ENCODE measurements at regions not wholly inside any gene's neighbourhood (a gene's known extent, or its start where the extent isn't known, plus 50 kb on each side); places are given as distances from the start of the nearest gene placed in this dataset.
"Not testable (repeated sequence)": the region's sequence is repeated elsewhere in the genome, so short reads cannot be mapped to it uniquely, and the experiment has no call there.

DNA sequence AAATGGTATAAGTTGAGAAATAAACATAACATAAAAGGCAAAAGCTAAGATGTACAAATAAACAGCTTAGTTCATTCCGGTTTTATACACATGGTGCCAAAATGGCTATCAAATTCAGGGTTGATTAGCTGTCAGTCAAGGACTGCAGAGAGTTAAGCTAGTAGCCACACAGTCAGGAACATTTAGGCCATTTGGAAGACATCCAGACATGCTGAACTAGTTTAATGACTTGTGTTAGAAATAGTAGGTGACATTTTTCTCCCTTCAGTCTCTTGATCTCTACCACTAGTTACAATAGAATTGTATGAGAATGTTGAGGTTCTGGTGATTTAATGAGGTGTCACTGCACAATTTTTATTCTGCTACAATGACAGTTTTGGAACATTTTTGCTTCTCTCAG, 394.4 kb upstream of the SPHKAP start:
- no peaks in the 10 kb centered on the region for H3K4me1 ChIP-seq (replicated peaks in 1 of 2)
- 0 to 100% (median 76%) methylated on average over 1 of the region's 1 CpG; no CpG with 5 or more reads in 2 of the 10 experiments for WGBS, 10 experiments
- H3K27ac ChIP-seq: no peak overlapping the region
- no peak for ATAC-seq (replicated peaks in 6 of 8)
- in situ Hi-C loops (cut with MboI; ENCODE audit: low pct_unique_long_range_greater_than_20kb in 2 of 9, low sequenced_read_pairs in 9 of 9, unreplicated experiment in 9 of 9): no loop called here
- no peak overlapping the region for H3K4me3 ChIP-seq

DNA sequence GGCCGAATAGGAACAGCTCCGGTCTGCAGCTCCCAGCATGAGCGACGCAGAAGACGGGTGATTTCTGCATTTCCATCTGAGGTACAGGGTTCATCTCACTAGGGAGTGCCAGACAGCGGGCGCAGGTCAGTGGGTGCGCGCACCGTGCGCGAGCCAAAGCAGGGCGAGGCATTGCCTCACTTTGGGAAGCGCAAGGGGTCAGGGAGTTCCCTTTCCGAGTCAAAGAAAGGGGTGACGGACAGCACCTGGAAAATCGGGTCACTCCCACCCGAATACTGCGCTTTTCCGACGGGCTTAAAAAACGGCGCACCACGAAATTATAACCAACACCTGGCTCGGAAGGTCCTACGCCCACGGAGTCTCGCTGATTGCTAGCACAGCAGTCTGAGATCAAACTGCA, 386.8 kb upstream of the SPHKAP start:
- WGBS, 10 experiments: 69 to 98% (median 79%) methylated on average over 1 to 9 of the region's 28 CpGs; no CpG with 5 or more reads in 4 of the 10 experiments
- H3K27ac ChIP-seq; in situ Hi-C loops (cut with MboI; ENCODE audit: low pct_unique_long_range_greater_than_20kb in 2 of 9, low sequenced_read_pairs in 9 of 9, unreplicated experiment in 9 of 9); ATAC-seq (replicated peaks in 6 of 8); H3K4me1 ChIP-seq (replicated peaks in 1 of 2); H3K4me3 ChIP-seq: not testable (repeated sequence)

- in situ Hi-C loops (cut with MboI; ENCODE audit: low pct_unique_long_range_greater_than_20kb in 2 of 9, low sequenced_read_pairs in 9 of 9, unreplicated experiment in 9 of 9): no loop called here
- H3K4me1 ChIP-seq (replicated peaks in 1 of 2): no peaks in the 10 kb centered on the region
- H3K4me3 ChIP-seq: no peak overlapping the region
- WGBS, 10 experiments: 28 to 92% (median 77%) methylated on average over 3 to 6 of the region's 6 CpGs; no CpG with 5 or more reads in 3 of the 10 experiments
- no peak for ATAC-seq (replicated peaks in 6 of 8)
- no peak overlapping the region for H3K27ac ChIP-seq
These were observed 380.3 kb upstream of the SPHKAP start for GRCh38 chr2:228561816-228562215.

- in situ Hi-C loops (cut with MboI; ENCODE audit: low pct_unique_long_range_greater_than_20kb in 2 of 9, low sequenced_read_pairs in 9 of 9, unreplicated experiment in 9 of 9): no loop called here
- H3K4me1 ChIP-seq (replicated peaks in 1 of 2): no peaks in the 10 kb centered on the region
- no peak for ATAC-seq (replicated peaks in 6 of 8)
- 87 to 100% (median 100%) methylated on average over 1 to 3 of the region's 3 CpGs; no CpG with 5 or more reads in 1 of the 10 experiments for whole genome bisulfite sequencing, 10 experiments
- H3K4me3 ChIP-seq: no peak overlapping the region
- no peak overlapping the region for H3K27ac ChIP-seq
These were observed 378.4 kb upstream of the SPHKAP start for GRCh38 chr2:228559774-228560415.

DNA sequence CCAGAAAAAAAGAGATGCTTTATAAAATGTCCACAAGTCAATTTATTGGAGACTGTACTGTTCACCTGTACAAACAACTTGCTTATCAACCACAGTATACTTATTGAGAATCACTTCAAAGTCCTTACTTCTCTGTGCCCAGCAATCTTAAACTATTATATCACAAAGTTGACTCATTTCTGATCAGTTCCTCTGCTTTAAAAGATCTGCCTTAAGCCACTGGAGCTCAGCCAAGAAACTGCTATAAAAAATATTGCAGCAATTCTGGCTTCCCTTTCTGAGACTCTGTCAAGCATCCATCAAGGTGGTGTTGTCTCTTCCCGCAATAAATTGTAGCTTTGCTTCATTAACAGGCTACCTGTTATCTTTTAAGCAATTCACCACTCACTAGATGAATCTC, 375.2 kb upstream of the SPHKAP start:
- Histone ChIP-seq H3K27ac (no peak overlapping the region), H3K4me1 (replicated peaks in 1 of 2) (no peaks in the 10 kb centered on the region), H3K4me3 (no peak overlapping the region)
- in situ Hi-C loops (cut with MboI; ENCODE audit: low pct_unique_long_range_greater_than_20kb in 2 of 9, low sequenced_read_pairs in 9 of 9, unreplicated experiment in 9 of 9): no loop called here
- peak in 1 of 8 experiments; percentile 32 for ATAC-seq (replicated peaks in 6 of 8)
- WGBS, 10 experiments: 71 to 100% (median 92%) methylated on average over 1 of the region's 1 CpG; no CpG with 5 or more reads in 5 of the 10 experiments

GRCh38 chr2:228549441-228550007, 368.0 kb upstream of the SPHKAP start:
- ATAC-seq (replicated peaks in 6 of 8): peak in 7 of 8 experiments; percentile 41 to 98 (median 95)
- WGBS, 10 experiments: 0 to 89% (median 36%) methylated on average over 1 to 7 of the region's 7 CpGs
- H3K27ac ChIP-seq: no peak overlapping the region
- in situ Hi-C loops (cut with MboI; ENCODE audit: low pct_unique_long_range_greater_than_20kb in 2 of 9, low sequenced_read_pairs in 9 of 9, unreplicated experiment in 9 of 9): no loop called here
- H3K4me1 ChIP-seq (replicated peaks in 1 of 2): peaks cover 5 to 23% of the 10 kb centered on the region in 2 donors
- no peak overlapping the region for H3K4me3 ChIP-seq

DNA sequence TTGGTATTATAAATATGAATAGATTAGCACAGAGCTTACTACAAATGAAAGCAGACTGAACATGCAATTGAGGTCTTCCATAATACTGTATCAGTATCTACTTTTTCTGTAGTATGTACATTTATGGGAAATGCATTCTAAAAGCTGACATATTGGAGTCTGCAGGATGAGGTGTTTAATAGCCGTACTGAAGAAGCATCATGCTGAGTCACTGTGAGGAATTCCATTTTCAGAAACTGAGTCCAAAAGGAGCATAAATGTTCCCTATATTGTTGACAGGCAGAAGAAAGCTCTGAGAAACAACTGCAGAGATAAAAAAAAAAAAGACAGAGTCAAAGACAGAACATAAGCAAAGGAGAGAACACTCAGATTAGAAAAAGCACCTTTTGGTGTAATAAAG, 366.7 kb upstream of the SPHKAP start:
- Histone ChIP-seq H3K27ac (no peak overlapping the region), H3K4me1 (replicated peaks in 1 of 2) (peaks cover 5 to 23% of the 10 kb centered on the region in 2 donors), H3K4me3 (no peak overlapping the region)
- WGBS, 10 experiments: 0 to 100% (median 84%) methylated on average over 1 of the region's 1 CpG
- peak in 1 of 8 experiments; percentile 2 for ATAC-seq (replicated peaks in 6 of 8)
- in situ Hi-C loops (cut with MboI; ENCODE audit: low pct_unique_long_range_greater_than_20kb in 2 of 9, low sequenced_read_pairs in 9 of 9, unreplicated experiment in 9 of 9): no loop called here

- in situ Hi-C loops (cut with MboI; ENCODE audit: low pct_unique_long_range_greater_than_20kb in 2 of 9, low sequenced_read_pairs in 9 of 9, unreplicated experiment in 9 of 9): no loop called here
These were observed 364.3 kb upstream of the SPHKAP start for GRCh38 chr2:228545748-228546145.

GRCh38 chr2:228545041-228545747, 363.7 kb upstream of the SPHKAP start:
- in situ Hi-C loops (cut with MboI; ENCODE audit: low pct_unique_long_range_greater_than_20kb in 2 of 9, low sequenced_read_pairs in 9 of 9, unreplicated experiment in 9 of 9): no loop called here
- no peak for ATAC-seq (replicated peaks in 6 of 8)
- 11 to 74% (median 48%) methylated on average over 2 to 4 of the region's 4 CpGs for WGBS, 10 experiments
- Histone ChIP-seq H3K27ac (no peak overlapping the region), H3K4me3 (no peak overlapping the region), H3K4me1 (replicated peaks in 1 of 2) (peaks cover 5 to 22% of the 10 kb centered on the region in 2 donors)

More at GRCh38 chr2:228545748-228546145, 364.3 kb upstream of the SPHKAP start:
- H3K27ac ChIP-seq: no peak overlapping the region
- H3K4me3 ChIP-seq: no peak overlapping the region
- no peak for ATAC-seq (replicated peaks in 6 of 8)
- H3K4me1 ChIP-seq (replicated peaks in 1 of 2): peaks cover 5 to 23% of the 10 kb centered on the region in 2 donors
- WGBS, 10 experiments: 0 to 86% (median 44%) methylated on average over 1 to 2 of the region's 2 CpGs; no CpG with 5 or more reads in 3 of the 10 experiments

DNA sequence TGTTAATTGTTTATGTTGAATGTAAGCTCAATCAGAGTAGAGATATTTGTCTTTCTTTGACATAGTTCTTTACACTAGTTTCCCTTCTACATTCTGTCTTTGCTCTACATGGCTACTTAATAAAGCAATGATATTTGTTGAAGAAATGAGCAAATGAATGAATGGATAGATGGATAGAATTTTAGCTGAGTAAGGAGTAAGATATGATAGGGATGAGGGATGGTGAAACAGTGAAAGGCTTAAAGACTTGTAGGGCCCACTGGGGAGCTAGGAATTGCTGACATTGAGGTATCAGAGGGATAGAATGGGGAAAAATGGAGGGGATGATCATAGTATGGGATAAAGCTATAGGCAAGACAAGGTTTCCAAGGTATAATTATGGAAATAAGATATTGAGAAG, 361.6 kb upstream of the SPHKAP start:
- H3K27ac ChIP-seq: no peak overlapping the region
- H3K4me3 ChIP-seq: no peak overlapping the region
- peaks cover 0 to 1% of the 10 kb centered on the region in 2 donors for H3K4me1 ChIP-seq (replicated peaks in 1 of 2)
- in situ Hi-C loops (cut with MboI; ENCODE audit: low pct_unique_long_range_greater_than_20kb in 2 of 9, low sequenced_read_pairs in 9 of 9, unreplicated experiment in 9 of 9): no loop called here
- ATAC-seq (replicated peaks in 6 of 8): no peak

- WGBS, 10 experiments: 38 to 100% (median 84%) methylated on average over 1 to 3 of the region's 4 CpGs; no CpG with 5 or more reads in 1 of the 10 experiments
- ATAC-seq (replicated peaks in 6 of 8): no peak
- H3K27ac ChIP-seq: no peak overlapping the region
- no peak overlapping the region for H3K4me3 ChIP-seq
- no peaks in the 10 kb centered on the region for H3K4me1 ChIP-seq (replicated peaks in 1 of 2)
- in situ Hi-C loops (cut with MboI; ENCODE audit: low pct_unique_long_range_greater_than_20kb in 2 of 9, low sequenced_read_pairs in 9 of 9, unreplicated experiment in 9 of 9): no loop called here
These were observed 360.8 kb upstream of the SPHKAP start for GRCh38 chr2:228542277-228542676.

DNA sequence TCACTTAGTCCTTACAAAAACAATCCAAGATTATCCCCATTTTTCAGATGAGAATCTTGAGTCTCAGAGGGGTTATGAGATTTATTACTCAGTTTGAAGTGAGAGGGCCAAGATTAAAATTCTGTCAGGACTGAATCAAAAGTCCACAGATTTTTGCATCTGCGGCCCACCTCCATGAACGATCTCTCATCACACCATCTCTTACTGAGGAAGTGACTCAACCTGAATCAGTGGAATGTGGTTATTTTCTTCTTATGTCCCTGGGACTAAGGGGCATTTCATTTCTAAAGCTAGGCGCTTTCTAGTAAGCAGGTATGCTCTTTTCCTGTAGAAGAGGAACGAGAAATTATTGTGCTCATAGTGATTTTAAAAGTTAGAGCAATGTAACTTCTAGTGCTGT, 360.3 kb upstream of the SPHKAP start:
- no peak for ATAC-seq (replicated peaks in 6 of 8)
- in situ Hi-C loops (cut with MboI; ENCODE audit: low pct_unique_long_range_greater_than_20kb in 2 of 9, low sequenced_read_pairs in 9 of 9, unreplicated experiment in 9 of 9): no loop called here
- 40 to 100% (median 83%) methylated on average over 1 to 4 of the region's 4 CpGs; no CpG with 5 or more reads in 1 of the 10 experiments for WGBS, 10 experiments
- no peaks in the 10 kb centered on the region for H3K4me1 ChIP-seq (replicated peaks in 1 of 2)
- no peak overlapping the region for H3K27ac ChIP-seq
- no peak overlapping the region for H3K4me3 ChIP-seq

DNA sequence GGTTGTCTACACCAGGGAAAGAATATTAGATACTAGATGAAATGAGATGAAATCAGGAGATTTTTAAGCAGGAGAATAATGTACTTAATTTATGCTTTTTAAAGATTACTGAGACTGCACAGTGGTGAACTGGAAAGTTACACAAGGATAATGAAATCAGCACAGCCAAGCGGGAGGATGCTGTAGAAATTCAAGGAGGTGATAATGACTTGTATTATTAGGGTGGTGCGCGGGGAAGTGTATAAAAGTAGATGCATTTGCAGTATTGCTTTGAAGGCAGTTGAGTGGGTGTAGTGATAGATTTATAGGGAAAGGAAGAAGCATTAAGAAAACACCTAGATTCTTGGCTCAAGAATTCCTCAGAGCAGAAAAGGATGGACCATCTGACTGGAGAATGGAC, 359.5 kb upstream of the SPHKAP start:
- 33 to 100% (median 92%) methylated on average over 1 to 3 of the region's 3 CpGs; no CpG with 5 or more reads in 1 of the 10 experiments for WGBS, 10 experiments
- ATAC-seq (replicated peaks in 6 of 8): peak in 3 of 8 experiments; percentile 22 to 44 (median 25)
- no peaks in the 10 kb centered on the region for H3K4me1 ChIP-seq (replicated peaks in 1 of 2)
- H3K27ac ChIP-seq: no peak overlapping the region
- in situ Hi-C loops (cut with MboI; ENCODE audit: low pct_unique_long_range_greater_than_20kb in 2 of 9, low sequenced_read_pairs in 9 of 9, unreplicated experiment in 9 of 9): no loop called here
- H3K4me3 ChIP-seq: no peak overlapping the region

Measured in motor neuron (in vitro differentiated cells).